RWPE1 (cell line): ENCODE measurements at regions not wholly inside any gene's neighbourhood (a gene's known extent, or its start where the extent isn't known, plus 50 kb on each side); places are given as distances from the start of the nearest gene placed in this dataset.

Experiments
- CTCF ChIA-PET: fragments of 350-600 bp; sonication (Branson Sonifier 250); formaldehyde crosslinking; extraction: SDS; loops from one replicate; lab custom pipeline; 2021; lab: Yijun Ruan, JAX
- POLR2A ChIA-PET: fragments of 400-600 bp; formaldehyde crosslinking; extraction: SDS; loops from one replicate; lab custom pipeline; 2020; ENCODE audit warnings: antibody characterized with exemption; ENCODE audit not compliant: low non-redundant PET; lab: Yijun Ruan, JAX
- DNase-seq: peaks from one replicate; pipeline ENCODE4 v3.0.0; 2012; ENCODE audit warnings: low spot score
- H3K27ac ChIP-seq: fragments of 450-650 bp; 2 replicates; pipeline ENCODE4 v1.5.1; 2017
- CTCF ChIP-seq: fragments of 450-650 bp; conservative IDR thresholded peaks from 2 replicates; pipeline ENCODE4 v1.5.1; 2017; ENCODE audit warnings: low read depth, mild to moderate bottlenecking

- no peak overlapping the region for H3K27ac ChIP-seq
- no peak for TF ChIP-seq CTCF
- ChIA-PET POLR2A (no interaction called here), CTCF (no interaction called here)
- DNase-seq, result no peak
These were observed 1066.8 kb upstream of the PABPC4L start for GRCh38 chr4:135268369-135268768.

- ChIA-PET POLR2A (no interaction called here), CTCF (no interaction called here)
- H3K27ac ChIP-seq, result no peak overlapping the region
- DNase-seq, result no peak
- TF ChIP-seq CTCF, result no peak
These were observed 1065.7 kb upstream of the PABPC4L start for GRCh38 chr4:135267148-135267865.

- no peak for TF ChIP-seq CTCF
- H3K27ac ChIP-seq, result no peak overlapping the region
- DNase-seq, result no peak
- ChIA-PET CTCF (no interaction called here), POLR2A (no interaction called here)
These were observed 1054.5 kb upstream of the PABPC4L start for GRCh38 chr4:135256111-135256510.

- TF ChIP-seq CTCF, result no peak
- CTCF ChIA-PET, result no interaction called here
- H3K27ac ChIP-seq, result no peak overlapping the region
- POLR2A ChIA-PET, result no interaction called here
- no peak for DNase-seq
These were observed 1048.5 kb upstream of the PABPC4L start for GRCh38 chr4:135250040-135250439.

GRCh38 chr4:135249024-135249423 lies 1047.4 kb upstream of the PABPC4L start:
- no peak overlapping the region for H3K27ac ChIP-seq
- no peak for TF ChIP-seq CTCF
- POLR2A ChIA-PET, result no interaction called here
- CTCF ChIA-PET, result no interaction called here
- DNase-seq, result no peak

GRCh38 chr4:135244696-135245095 lies 1043.1 kb upstream of the PABPC4L start:
- POLR2A ChIA-PET, result no interaction called here

More at GRCh38 chr4:135244696-135245095, 1043.1 kb upstream of the PABPC4L start:
- no peak for TF ChIP-seq CTCF
- DNase-seq, result no peak
- CTCF ChIA-PET, result no interaction called here
- H3K27ac ChIP-seq, result no peak overlapping the region
